DOHH2 (cell line): ENCODE measurements at regions not wholly inside any gene's neighbourhood (a gene's known extent, or its start where the extent isn't known, plus 50 kb on each side); places are given as distances from the start of the nearest gene placed in this dataset.
A peak's percentile ranks its signal among the peaks of the same experiment; 100 is the strongest.

Experiments used
- H3F3A ChIP-seq: fragments of 200-600 bp; sonication (generic), shearing (Covaris generic); 2 replicates; pipeline ENCODE4 v1.6.0; 2016; ENCODE audit warnings: antibody characterized with exemption, mild to moderate bottlenecking; ENCODE audit not compliant: control insufficient read depth, insufficient read depth
- H3K27ac ChIP-seq: fragments of 200-600 bp; sonication (generic); 2 replicates; pipeline ENCODE4 v1.5.1; 2014; ENCODE audit warnings: low read depth, mild to moderate bottlenecking, low read length, moderate library complexity
- H3K27me3 ChIP-seq: fragments of 200-600 bp; sonication (generic); 2 replicates; pipeline ENCODE4 v1.6.1; 2014; ENCODE audit warnings: mild to moderate bottlenecking, low read length, mixed read lengths; ENCODE audit not compliant: control insufficient read depth
- H3K36me3 ChIP-seq: fragments of 200-600 bp; sonication (generic); 2 replicates; pipeline ENCODE4 v1.6.1; 2014; ENCODE audit warnings: mild to moderate bottlenecking, low read length, moderate library complexity, mixed read lengths; ENCODE audit not compliant: control insufficient read depth
- H3K4me1 ChIP-seq: fragments of 200-600 bp; sonication (generic); 2 replicates; pipeline ENCODE4 v1.6.1; 2014; ENCODE audit warnings: mild to moderate bottlenecking, low read length, mixed read lengths; ENCODE audit not compliant: control insufficient read depth
- H3K4me2 ChIP-seq: fragments of 200-600 bp; sonication (generic); 2 replicates; pipeline ENCODE4 v1.6.0; 2014; ENCODE audit warnings: mild to moderate bottlenecking, low read length, moderate library complexity
- H3K4me3 ChIP-seq: fragments of 200-600 bp; sonication (generic); 2 replicates; pipeline ENCODE4 v1.5.1; 2014; ENCODE audit warnings: mild to moderate bottlenecking, low read length, mixed read lengths
- H3K79me2 ChIP-seq: fragments of 200-600 bp; sonication (generic); 2 replicates; pipeline ENCODE4 v1.6.1; 2014; ENCODE audit warnings: mild to moderate bottlenecking, low read length, mixed read lengths; ENCODE audit not compliant: control insufficient read depth
- H3K9me2 ChIP-seq: fragments of 200-600 bp; sonication (generic); replicated peaks from 2 replicates; pipeline ENCODE4 v1.6.1; 2014; ENCODE audit warnings: mild to moderate bottlenecking, low read length, mixed read lengths; ENCODE audit not compliant: control insufficient read depth
- H3K9me3 ChIP-seq: fragments of 200-600 bp; sonication (generic); 2 replicates; pipeline ENCODE4 v1.6.1; 2014; ENCODE audit warnings: antibody characterized with exemption, low read length, mixed read lengths; ENCODE audit not compliant: control insufficient read depth, insufficient read depth
- H4K20me1 ChIP-seq: fragments of 200-600 bp; sonication (generic); 2 replicates; pipeline ENCODE4 v1.6.0; 2014; ENCODE audit warnings: low read depth, mild to moderate bottlenecking, antibody characterized with exemption, low read length, moderate library complexity; ENCODE audit not compliant: control insufficient read depth, insufficient read depth
- EZH2phosphoT487 ChIP-seq: fragments of 200-600 bp; sonication (generic); IDR thresholded peaks from 2 replicates; pipeline ENCODE4 v1.6.1; 2017; ENCODE audit warnings: borderline replicate concordance, mild to moderate bottlenecking, antibody characterized with exemption, low read length, moderate library complexity, mixed read lengths
- TF ChIP-seq, protein P1 (sequence below): fragments of 200-600 bp; sonication (generic); IDR thresholded peaks from one replicate; pipeline ENCODE4 v1.5.1; 2014; ENCODE audit warnings: antibody characterized with exemption, mild to moderate bottlenecking, low read depth, low read length; ENCODE audit not compliant: poor library complexity, severe bottlenecking

DNA sequence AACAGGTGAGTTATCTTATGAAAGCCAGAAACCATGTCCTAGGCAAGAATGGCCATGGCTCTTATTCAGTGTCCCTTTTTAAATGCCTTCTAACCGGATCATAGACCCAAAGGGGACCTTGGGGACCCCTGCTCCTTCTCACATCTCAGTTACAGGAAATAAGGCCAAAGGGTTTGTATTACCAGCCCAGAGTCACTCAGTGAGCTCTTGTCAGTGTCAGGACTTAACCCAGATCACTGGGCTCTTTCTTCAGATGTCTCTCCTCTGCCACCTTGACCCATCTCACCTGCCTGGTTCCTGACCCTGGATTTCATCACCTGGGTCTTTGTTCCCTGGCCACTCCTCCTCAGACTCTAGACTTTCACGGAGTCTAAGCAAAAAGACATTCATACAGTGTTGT, 556.7 kb downstream of the CMPK2 start:
- Histone ChIP-seq H3K36me3 (peaks cover 30% of the 10 kb centered on the region), H3K9me3 (peaks cover 10% of the 10 kb centered on the region), H3K27me3 (no peaks in the 10 kb centered on the region), H3K4me2 (peak overlapping the region; percentile 77), H3K4me3 (peak overlapping the region; percentile 61), H4K20me1 (no peaks in the 10 kb centered on the region), H3K79me2 (no peaks in the 10 kb centered on the region), H3K4me1 (peaks cover 60% of the 10 kb centered on the region), H3K9me2 (no peaks in the 10 kb centered on the region), H3K27ac (peak overlapping the region; percentile 94), H3F3A (peaks cover 26% of the 10 kb centered on the region)
- TF ChIP-seq, protein P1, sequence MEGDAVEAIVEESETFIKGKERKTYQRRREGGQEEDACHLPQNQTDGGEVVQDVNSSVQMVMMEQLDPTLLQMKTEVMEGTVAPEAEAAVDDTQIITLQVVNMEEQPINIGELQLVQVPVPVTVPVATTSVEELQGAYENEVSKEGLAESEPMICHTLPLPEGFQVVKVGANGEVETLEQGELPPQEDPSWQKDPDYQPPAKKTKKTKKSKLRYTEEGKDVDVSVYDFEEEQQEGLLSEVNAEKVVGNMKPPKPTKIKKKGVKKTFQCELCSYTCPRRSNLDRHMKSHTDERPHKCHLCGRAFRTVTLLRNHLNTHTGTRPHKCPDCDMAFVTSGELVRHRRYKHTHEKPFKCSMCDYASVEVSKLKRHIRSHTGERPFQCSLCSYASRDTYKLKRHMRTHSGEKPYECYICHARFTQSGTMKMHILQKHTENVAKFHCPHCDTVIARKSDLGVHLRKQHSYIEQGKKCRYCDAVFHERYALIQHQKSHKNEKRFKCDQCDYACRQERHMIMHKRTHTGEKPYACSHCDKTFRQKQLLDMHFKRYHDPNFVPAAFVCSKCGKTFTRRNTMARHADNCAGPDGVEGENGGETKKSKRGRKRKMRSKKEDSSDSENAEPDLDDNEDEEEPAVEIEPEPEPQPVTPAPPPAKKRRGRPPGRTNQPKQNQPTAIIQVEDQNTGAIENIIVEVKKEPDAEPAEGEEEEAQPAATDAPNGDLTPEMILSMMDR, result no peak
- TF ChIP-seq EZH2phosphoT487, result no peak

- Histone ChIP-seq H3F3A (peaks cover 26% of the 10 kb centered on the region), H3K79me2 (no peaks in the 10 kb centered on the region), H4K20me1 (no peaks in the 10 kb centered on the region), H3K4me3 (peak overlapping the region; percentile 61), H3K4me2 (peak overlapping the region; percentile 77), H3K9me3 (peaks cover 14% of the 10 kb centered on the region), H3K9me2 (no peaks in the 10 kb centered on the region), H3K27me3 (no peaks in the 10 kb centered on the region), H3K36me3 (peaks cover 36% of the 10 kb centered on the region), H3K4me1 (peaks cover 63% of the 10 kb centered on the region), H3K27ac (peak overlapping the region; percentile 94)
- TF ChIP-seq EZH2phosphoT487, result no peak
- TF ChIP-seq, protein P1, result no peak
Observed at GRCh38 chr2:6309415-6310255, 556.1 kb downstream of the CMPK2 start.

DNA sequence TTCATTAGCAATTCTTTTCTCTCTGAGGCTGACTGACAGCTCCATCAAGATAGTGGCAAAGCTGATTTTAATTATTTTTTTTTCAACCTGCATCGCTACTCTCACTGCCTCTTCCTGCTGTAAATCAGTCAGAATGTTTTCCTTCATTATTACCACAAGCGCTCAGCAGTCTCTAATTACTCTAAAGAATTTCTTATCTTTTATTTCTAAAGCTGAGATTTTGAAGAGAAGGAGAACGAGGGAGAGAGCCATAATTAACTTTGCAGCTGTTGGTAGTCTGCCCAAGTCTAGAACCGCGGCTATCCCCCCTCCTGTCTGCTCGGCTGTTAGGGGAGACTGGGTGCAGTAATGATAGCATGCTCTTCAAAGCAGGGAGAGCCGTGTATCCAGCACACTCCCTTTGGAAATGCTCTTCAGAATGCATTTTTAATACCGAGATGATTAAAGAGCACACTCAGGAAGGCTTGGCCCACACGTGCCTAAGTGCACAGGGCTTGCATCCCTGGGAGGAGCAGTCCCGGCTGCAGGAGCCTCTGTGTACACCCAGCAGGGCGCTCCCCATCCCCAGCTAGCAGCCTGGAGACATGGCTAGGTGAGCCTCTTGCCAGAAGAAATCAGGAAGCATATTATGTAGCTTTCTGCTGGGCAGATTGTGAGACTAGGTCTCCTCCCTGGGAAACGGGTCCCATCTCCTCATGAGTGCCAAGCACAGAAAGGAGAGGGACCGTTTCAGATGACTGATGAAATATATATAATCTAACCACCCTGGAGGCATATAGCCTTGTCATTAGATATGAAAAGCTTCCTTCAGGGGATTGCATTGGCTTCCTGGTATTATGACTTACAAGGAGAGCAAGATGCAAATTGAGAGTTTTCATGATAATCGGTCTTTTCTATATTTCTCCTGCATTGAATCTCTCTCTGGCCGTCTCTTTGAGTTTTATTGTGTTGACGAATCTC, 555.2 kb downstream of the CMPK2 start:
- peaks cover 71% of the 10 kb centered on the region for H3K4me1 ChIP-seq
- H3K9me2 ChIP-seq, result no peaks in the 10 kb centered on the region
- no peaks in the 10 kb centered on the region for H3K79me2 ChIP-seq
- peak overlapping the region; percentile 61 for H3K4me3 ChIP-seq
- no peak for TF ChIP-seq EZH2phosphoT487
- H3K27me3 ChIP-seq, result no peaks in the 10 kb centered on the region
- H3K36me3 ChIP-seq, result peaks cover 37% of the 10 kb centered on the region
- H4K20me1 ChIP-seq, result no peaks in the 10 kb centered on the region
- H3F3A ChIP-seq, result peaks cover 26% of the 10 kb centered on the region
- H3K4me2 ChIP-seq, result peak overlapping the region; percentile 77
- H3K9me3 ChIP-seq, result peaks cover 14% of the 10 kb centered on the region
- H3K27ac ChIP-seq, result peak overlapping the region; percentile 94
